NCI-H69 (cell line): ENCODE measurements at regions not wholly inside any gene's neighbourhood (a gene's known extent, or its start where the extent isn't known, plus 50 kb on each side); places are given as distances from the start of the nearest gene placed in this dataset.
"Not testable (repeated sequence)": the region's sequence is repeated elsewhere in the genome, so short reads cannot be mapped to it uniquely, and the experiment has no call there.

Source experiments
- DNase-seq: peaks from one replicate; lab custom pipeline; 2025; lab: John Stamatoyannopoulos, UW

GRCh38 chr22:26806445-26807175 is 149.2 kb downstream of the MIAT start:
- no peak for DNase-seq

- no peak for DNase-seq
Observed at GRCh38 chr22:26811647-26811992, 154.2 kb downstream of the MIAT start.

GRCh38 chr22:26812731-26813130 is 155.3 kb downstream of the MIAT start:
- no peak for DNase-seq

GRCh38 chr22:26816726-26817125 is 159.3 kb downstream of the MIAT start:
- DNase-seq, result no peak

- DNase-seq, result no peak
Observed at GRCh38 chr22:26817926-26818325, 160.5 kb downstream of the MIAT start.

GRCh38 chr22:26821854-26822253 is 164.5 kb downstream of the MIAT start:
- no peak for DNase-seq

GRCh38 chr22:26822313-26822712 is 164.9 kb downstream of the MIAT start:
- no peak for DNase-seq

GRCh38 chr22:26823966-26824365 is 166.6 kb downstream of the MIAT start:
- DNase-seq, result no peak

- DNase-seq, result no peak
Observed at GRCh38 chr22:26825960-26826935, 168.9 kb downstream of the MIAT start.

- DNase-seq, result no peak
Observed at GRCh38 chr22:26827611-26828010, 170.2 kb downstream of the MIAT start.

GRCh38 chr22:26828311-26828710 is 170.9 kb downstream of the MIAT start:
- DNase-seq, result no peak

GRCh38 chr22:26830837-26831236 is 173.4 kb downstream of the MIAT start:
- no peak for DNase-seq

- no peak for DNase-seq
Observed at GRCh38 chr22:26835023-26835422, 177.6 kb downstream of the MIAT start.

- DNase-seq, result peak; percentile 48
Observed at GRCh38 chr22:26835929-26836528, 178.6 kb downstream of the MIAT start.

- peak; percentile 11 for DNase-seq
Observed at GRCh38 chr22:26837784-26838470, 180.5 kb downstream of the MIAT start.

- DNase-seq, result no peak
Observed at GRCh38 chr22:26838471-26838825, 181.1 kb downstream of the MIAT start.

- DNase-seq, result no peak
Observed at GRCh38 chr22:26839216-26839615, 181.8 kb downstream of the MIAT start.

GRCh38 chr22:26840770-26841169 is 183.4 kb downstream of the MIAT start:
- DNase-seq, result not testable (repeated sequence)

- peak; percentile 15 for DNase-seq
Observed at GRCh38 chr22:26842103-26842502, 184.7 kb downstream of the MIAT start.

- DNase-seq, result peak; percentile 12
Observed at GRCh38 chr22:26845021-26845743, 187.8 kb downstream of the MIAT start.

GRCh38 chr22:26846076-26846475 is 188.7 kb downstream of the MIAT start:
- DNase-seq, result no peak

- no peak for DNase-seq
Observed at GRCh38 chr22:26846645-26847044, 189.3 kb downstream of the MIAT start.
